HL-60 (cell line): ENCODE measurements at regions not wholly inside any gene's neighbourhood (a gene's known extent, or its start where the extent isn't known, plus 50 kb on each side); places are given as distances from the start of the nearest gene placed in this dataset.

Experiments
- CTCF ChIP-seq: IDR thresholded peaks from one replicate; pipeline ENCODE4 v1.5.1; 2011; ENCODE audit warnings: low read length, control low read depth, inconsistent platforms; ENCODE audit not compliant: insufficient read depth
- POLR2AphosphoS5 ChIP-seq: IDR thresholded peaks from 2 replicates; pipeline ENCODE4 v1.6.1; 2012; ENCODE audit warnings: low read depth
- TF ChIP-seq, protein P1 (sequence below): IDR thresholded peaks from 2 replicates; pipeline ENCODE4 v1.6.1; 2012; ENCODE audit warnings: low read depth; ENCODE audit not compliant: insufficient replicate concordance

- TF ChIP-seq CTCF (no peak), POLR2AphosphoS5 (no peak)
- TF ChIP-seq, protein P1, sequence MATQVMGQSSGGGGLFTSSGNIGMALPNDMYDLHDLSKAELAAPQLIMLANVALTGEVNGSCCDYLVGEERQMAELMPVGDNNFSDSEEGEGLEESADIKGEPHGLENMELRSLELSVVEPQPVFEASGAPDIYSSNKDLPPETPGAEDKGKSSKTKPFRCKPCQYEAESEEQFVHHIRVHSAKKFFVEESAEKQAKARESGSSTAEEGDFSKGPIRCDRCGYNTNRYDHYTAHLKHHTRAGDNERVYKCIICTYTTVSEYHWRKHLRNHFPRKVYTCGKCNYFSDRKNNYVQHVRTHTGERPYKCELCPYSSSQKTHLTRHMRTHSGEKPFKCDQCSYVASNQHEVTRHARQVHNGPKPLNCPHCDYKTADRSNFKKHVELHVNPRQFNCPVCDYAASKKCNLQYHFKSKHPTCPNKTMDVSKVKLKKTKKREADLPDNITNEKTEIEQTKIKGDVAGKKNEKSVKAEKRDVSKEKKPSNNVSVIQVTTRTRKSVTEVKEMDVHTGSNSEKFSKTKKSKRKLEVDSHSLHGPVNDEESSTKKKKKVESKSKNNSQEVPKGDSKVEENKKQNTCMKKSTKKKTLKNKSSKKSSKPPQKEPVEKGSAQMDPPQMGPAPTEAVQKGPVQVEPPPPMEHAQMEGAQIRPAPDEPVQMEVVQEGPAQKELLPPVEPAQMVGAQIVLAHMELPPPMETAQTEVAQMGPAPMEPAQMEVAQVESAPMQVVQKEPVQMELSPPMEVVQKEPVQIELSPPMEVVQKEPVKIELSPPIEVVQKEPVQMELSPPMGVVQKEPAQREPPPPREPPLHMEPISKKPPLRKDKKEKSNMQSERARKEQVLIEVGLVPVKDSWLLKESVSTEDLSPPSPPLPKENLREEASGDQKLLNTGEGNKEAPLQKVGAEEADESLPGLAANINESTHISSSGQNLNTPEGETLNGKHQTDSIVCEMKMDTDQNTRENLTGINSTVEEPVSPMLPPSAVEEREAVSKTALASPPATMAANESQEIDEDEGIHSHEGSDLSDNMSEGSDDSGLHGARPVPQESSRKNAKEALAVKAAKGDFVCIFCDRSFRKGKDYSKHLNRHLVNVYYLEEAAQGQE: no peak
These were observed 87.3 kb upstream of the SH3BP4 start for GRCh38 chr2:234864506-234864905.
